ENCODE measurements at regions not wholly inside any gene's neighbourhood (a gene's known extent, or its start where the extent isn't known, plus 50 kb on each side); places are given as distances from the start of the nearest gene placed in this dataset.

DNA sequence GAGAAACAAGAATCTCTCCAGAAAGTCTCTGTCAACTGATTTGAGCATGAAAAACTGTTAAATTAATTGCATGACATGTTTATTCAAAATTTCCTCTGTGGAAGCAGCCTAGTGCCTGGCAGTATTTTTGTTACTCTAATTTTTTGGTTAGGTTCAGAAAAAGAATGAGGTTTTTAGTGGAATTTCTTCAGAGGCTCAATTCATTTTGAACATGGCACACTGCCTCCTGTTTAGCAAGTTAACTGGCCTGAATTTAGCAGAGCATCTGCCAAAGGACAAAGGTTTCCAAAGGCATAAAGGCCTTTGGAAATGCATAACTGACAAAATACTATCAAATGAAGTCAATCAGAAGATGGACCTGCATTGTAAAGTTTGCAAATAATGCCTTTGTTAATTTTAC lies 1326.5 kb downstream of the PLA2G4A start:
- no peak for TF ChIP-seq CTCF (IDR thresholded peaks at IDR 0.05)
- no peak for TF ChIP-seq POLR2A (IDR thresholded peaks at IDR 0.05)
